ENCODE measurements at regions not wholly inside any gene's neighbourhood (a gene's known extent, or its start where the extent isn't known, plus 50 kb on each side); places are given as distances from the start of the nearest gene placed in this dataset.
"Not testable (repeated sequence)": the region's sequence is repeated elsewhere in the genome, so short reads cannot be mapped to it uniquely, and the experiment has no call there.

- H3K4me3 ChIP-seq (ENCODE audit: low read depth, low read length) = no peak overlapping the region
- in situ Hi-C loops (cut with HindIII; ENCODE audit: low sequenced_read_pairs) = no loop called here
- DNase-seq (ENCODE audit: low read depth) = no peak
- TF ChIP-seq CTCF (IDR thresholded peaks at IDR 0.05; ENCODE audit: low read depth, low read length, missing control alignments) = no peak
Observed at GRCh38 chr4:160406263-160406825, 1303.5 kb downstream of the RAPGEF2 start.

- in situ Hi-C loops (cut with HindIII; ENCODE audit: low sequenced_read_pairs) = no loop called here
- no peak for DNase-seq (ENCODE audit: low read depth)
- no peak overlapping the region for H3K4me3 ChIP-seq (ENCODE audit: low read depth, low read length)
- no peak for TF ChIP-seq CTCF (IDR thresholded peaks at IDR 0.05; ENCODE audit: low read depth, low read length, missing control alignments)
Observed at GRCh38 chr4:160414496-160414895, 1311.6 kb downstream of the RAPGEF2 start.

GRCh38 chr4:160423879-160424451 lies 1321.1 kb downstream of the RAPGEF2 start:
- no peak for DNase-seq (ENCODE audit: low read depth)
- no peak overlapping the region for H3K4me3 ChIP-seq (ENCODE audit: low read depth, low read length)
- TF ChIP-seq CTCF (IDR thresholded peaks at IDR 0.05; ENCODE audit: low read depth, low read length, missing control alignments) = no peak
- in situ Hi-C loops (cut with HindIII; ENCODE audit: low sequenced_read_pairs) = no loop called here

GRCh38 chr4:160426233-160426632 lies 1323.4 kb downstream of the RAPGEF2 start:
- TF ChIP-seq CTCF (IDR thresholded peaks at IDR 0.05; ENCODE audit: low read depth, low read length, missing control alignments) = no peak
- in situ Hi-C loops (cut with HindIII; ENCODE audit: low sequenced_read_pairs) = no loop called here
- H3K4me3 ChIP-seq (ENCODE audit: low read depth, low read length) = no peak overlapping the region
- no peak for DNase-seq (ENCODE audit: low read depth)

- DNase-seq (ENCODE audit: low read depth) = no peak
- H3K4me3 ChIP-seq (ENCODE audit: low read depth, low read length) = no peak overlapping the region
- in situ Hi-C loops (cut with HindIII; ENCODE audit: low sequenced_read_pairs) = no loop called here
- TF ChIP-seq CTCF (IDR thresholded peaks at IDR 0.05; ENCODE audit: low read depth, low read length, missing control alignments) = no peak
Observed at GRCh38 chr4:160450876-160451275, 1348.0 kb downstream of the RAPGEF2 start.

- DNase-seq (ENCODE audit: low read depth); in situ Hi-C loops (cut with HindIII; ENCODE audit: low sequenced_read_pairs); H3K4me3 ChIP-seq (ENCODE audit: low read depth, low read length): not testable (repeated sequence)
Observed at GRCh38 chr4:160481696-160482690, 1379.1 kb downstream of the RAPGEF2 start.

All from astrocyte of the cerebellum (primary cell).